ENCODE measurements at regions not wholly inside any gene's neighbourhood (a gene's known extent, or its start where the extent isn't known, plus 50 kb on each side); places are given as distances from the start of the nearest gene placed in this dataset.
A peak's percentile ranks its signal among the peaks of the same experiment; 100 is the strongest.

GRCh38 chr12:115398311-115398781 is 714.4 kb upstream of the TBX3 start:
- peak; percentile 65 for DNase-seq (ENCODE audit: low spot score)
- peak overlapping the region; percentile 4 for H3K27ac ChIP-seq
- H3K4me2 ChIP-seq, result no peak overlapping the region
- H2AFZ ChIP-seq, result no peak overlapping the region
- H3K79me2 ChIP-seq, result no peaks in the 10 kb centered on the region
- H3K9me3 ChIP-seq (ENCODE audit: low read depth), result no peaks in the 10 kb centered on the region
- no peaks in the 10 kb centered on the region for H3K9me2 ChIP-seq (replicated peaks; ENCODE audit: insufficient read depth)
- H3K36me3 ChIP-seq (replicated peaks; ENCODE audit: insufficient read depth, low read depth), result no peaks in the 10 kb centered on the region
- no peaks in the 10 kb centered on the region for H4K20me1 ChIP-seq (ENCODE audit: insufficient read depth, poor library complexity, severe bottlenecking)
- TF ChIP-seq CTCF (IDR thresholded peaks at IDR 0.05; ENCODE audit: poor library complexity) (peak; percentile 50), EZH2phosphoT487 (IDR thresholded peaks at IDR 0.05; ENCODE audit: low read depth, severe bottlenecking, unreplicated experiment) (no peak), EZH2 (IDR thresholded peaks at IDR 0.05; ENCODE audit: borderline replicate concordance) (no peak)
- WGBS (ENCODE audit: low lambda C conversion rate, missing lambda C conversion rate), result 71% methylated on average over 4 of the region's 4 CpGs
- no peaks in the 10 kb centered on the region for H3K4me1 ChIP-seq (ENCODE audit: insufficient read depth)
- no peaks in the 10 kb centered on the region for H3K27me3 ChIP-seq
- H3K4me3 ChIP-seq, result no peak overlapping the region

- H4K20me1 ChIP-seq (ENCODE audit: insufficient read depth, poor library complexity, severe bottlenecking), result no peaks in the 10 kb centered on the region
- H3K9me2 ChIP-seq (replicated peaks; ENCODE audit: insufficient read depth), result no peaks in the 10 kb centered on the region
- TF ChIP-seq CTCF (IDR thresholded peaks at IDR 0.05; ENCODE audit: poor library complexity) (no peak), EZH2 (IDR thresholded peaks at IDR 0.05; ENCODE audit: borderline replicate concordance) (no peak), EZH2phosphoT487 (IDR thresholded peaks at IDR 0.05; ENCODE audit: low read depth, severe bottlenecking, unreplicated experiment) (no peak)
- DNase-seq (ENCODE audit: low spot score), result no peak
- no peaks in the 10 kb centered on the region for H3K79me2 ChIP-seq
- H3K27ac ChIP-seq, result no peak overlapping the region
- no peaks in the 10 kb centered on the region for H3K36me3 ChIP-seq (replicated peaks; ENCODE audit: insufficient read depth, low read depth)
- H3K4me3 ChIP-seq, result no peak overlapping the region
- H3K27me3 ChIP-seq, result no peaks in the 10 kb centered on the region
- H3K4me2 ChIP-seq, result no peak overlapping the region
- no peaks in the 10 kb centered on the region for H3K9me3 ChIP-seq (ENCODE audit: low read depth)
- H3K4me1 ChIP-seq (ENCODE audit: insufficient read depth), result no peaks in the 10 kb centered on the region
- no peak overlapping the region for H2AFZ ChIP-seq
These were observed 712.6 kb upstream of the TBX3 start for GRCh38 chr12:115396567-115396966.

DNA sequence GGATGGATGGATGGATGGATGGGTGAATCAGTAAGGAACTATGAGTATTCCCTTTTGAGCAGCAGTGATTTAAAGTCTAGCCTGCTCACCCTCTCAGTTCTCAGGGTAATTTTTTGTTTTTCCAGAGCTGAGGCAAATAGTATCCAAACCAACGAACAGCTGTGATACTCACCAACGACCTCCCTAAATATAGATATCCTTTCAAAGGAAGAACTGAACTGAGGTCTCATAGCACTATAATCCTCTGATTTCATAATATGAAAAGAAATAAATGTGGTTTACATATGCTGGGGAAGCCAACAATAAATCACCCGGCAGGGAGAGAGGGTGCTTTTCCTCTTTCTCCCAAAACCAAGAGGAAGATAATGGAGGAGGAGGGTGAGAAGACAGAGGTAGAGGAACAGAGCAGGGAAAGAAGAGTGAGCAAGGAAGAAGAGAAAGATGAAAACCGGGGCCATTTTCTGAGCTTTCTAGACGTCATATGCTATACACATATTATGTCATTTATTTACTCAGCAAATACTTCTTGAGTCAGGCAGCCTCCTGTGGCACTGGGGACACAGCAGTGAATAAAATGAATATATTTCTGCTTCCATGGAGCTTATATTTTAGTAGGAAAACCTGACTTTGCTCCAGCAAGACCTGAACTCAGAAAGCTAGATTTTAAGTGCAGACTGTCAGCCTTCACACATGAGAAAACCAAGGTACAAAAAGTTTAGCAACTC is 710.7 kb upstream of the TBX3 start:
- DNase-seq (ENCODE audit: low spot score), result peak; percentile 41
- Histone ChIP-seq H3K27ac (peak overlapping the region; percentile 78), H2AFZ (peak overlapping the region; percentile 87), H3K9me3 (ENCODE audit: low read depth) (no peaks in the 10 kb centered on the region), H3K36me3 (replicated peaks; ENCODE audit: insufficient read depth, low read depth) (no peaks in the 10 kb centered on the region), H3K4me1 (ENCODE audit: insufficient read depth) (no peaks in the 10 kb centered on the region), H3K4me3 (no peak overlapping the region), H3K79me2 (no peaks in the 10 kb centered on the region), H3K27me3 (no peaks in the 10 kb centered on the region), H3K4me2 (peak overlapping the region; percentile 44), H3K9me2 (replicated peaks; ENCODE audit: insufficient read depth) (no peaks in the 10 kb centered on the region), H4K20me1 (ENCODE audit: insufficient read depth, poor library complexity, severe bottlenecking) (no peaks in the 10 kb centered on the region)
- TF ChIP-seq CTCF (IDR thresholded peaks at IDR 0.05; ENCODE audit: poor library complexity), result no peak
- TF ChIP-seq EZH2 (IDR thresholded peaks at IDR 0.05; ENCODE audit: borderline replicate concordance), result no peak
- TF ChIP-seq EZH2phosphoT487 (IDR thresholded peaks at IDR 0.05; ENCODE audit: low read depth, severe bottlenecking, unreplicated experiment), result no peak
- WGBS (ENCODE audit: low lambda C conversion rate, missing lambda C conversion rate), result 58% methylated on average over 5 of the region's 5 CpGs

Measured in hepatocyte (in vitro differentiated cells).